HG02759 (cell line): ENCODE measurements at regions not wholly inside any gene's neighbourhood (a gene's known extent, or its start where the extent isn't known, plus 50 kb on each side); places are given as distances from the start of the nearest gene placed in this dataset.

Source experiments
- ATAC-seq: cut with Tn5 transposase; IDR thresholded peaks from one replicate; pipeline ENCODE4 v1.9.1; 2021; ENCODE audit warnings: mild to moderate bottlenecking, moderate library complexity; ENCODE audit not compliant: unreplicated experiment

GRCh38 chr6:23200946-23201345 lies 631.6 kb downstream of the HDGFL1 start:
- ATAC-seq = no peak

DNA sequence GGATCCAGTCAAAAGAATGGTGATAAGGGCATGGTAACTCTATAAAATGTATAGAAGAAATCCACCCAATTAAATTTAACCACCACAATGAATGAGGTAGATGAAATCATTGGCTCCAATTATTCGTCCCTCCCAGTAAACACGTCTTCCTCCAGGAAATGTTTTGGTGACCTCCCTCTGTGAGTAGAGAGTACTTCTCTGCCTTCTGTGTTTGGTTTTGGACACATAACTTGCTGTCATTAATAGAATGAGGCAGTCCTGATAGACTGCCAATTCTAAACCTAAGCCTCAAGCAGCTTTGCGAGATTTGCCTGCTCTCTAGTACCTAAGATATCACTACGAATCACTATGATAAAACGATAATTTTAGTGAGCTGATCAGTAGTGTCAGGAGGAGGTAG lies 632.8 kb downstream of the HDGFL1 start:
- no peak for ATAC-seq

- no peak for ATAC-seq
These were observed 643.0 kb downstream of the HDGFL1 start for GRCh38 chr6:23212398-23212797.

GRCh38 chr6:23213193-23213592 lies 643.8 kb downstream of the HDGFL1 start:
- ATAC-seq = no peak

- ATAC-seq = no peak
These were observed 644.3 kb downstream of the HDGFL1 start for GRCh38 chr6:23213651-23214050.

GRCh38 chr6:23218751-23219150 lies 649.4 kb downstream of the HDGFL1 start:
- ATAC-seq = no peak

DNA sequence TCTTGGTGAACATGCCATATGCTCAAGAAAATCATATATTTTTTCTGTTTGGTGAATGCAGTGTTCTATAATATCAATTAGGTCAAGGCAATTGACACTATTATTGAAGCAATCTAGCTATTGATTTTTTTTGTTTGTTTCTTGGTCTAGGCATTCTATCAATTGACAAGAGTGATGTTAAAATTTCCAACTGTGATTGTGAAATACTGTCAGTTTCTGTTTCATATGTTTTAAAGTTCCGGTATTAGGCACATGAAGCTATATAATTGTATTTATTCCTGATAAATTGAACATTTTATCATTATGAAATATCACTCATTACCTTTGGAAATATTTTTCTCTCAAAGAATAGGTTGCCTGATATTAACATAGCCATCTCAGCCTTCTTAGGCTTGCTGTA lies 653.4 kb downstream of the HDGFL1 start:
- ATAC-seq = no peak

DNA sequence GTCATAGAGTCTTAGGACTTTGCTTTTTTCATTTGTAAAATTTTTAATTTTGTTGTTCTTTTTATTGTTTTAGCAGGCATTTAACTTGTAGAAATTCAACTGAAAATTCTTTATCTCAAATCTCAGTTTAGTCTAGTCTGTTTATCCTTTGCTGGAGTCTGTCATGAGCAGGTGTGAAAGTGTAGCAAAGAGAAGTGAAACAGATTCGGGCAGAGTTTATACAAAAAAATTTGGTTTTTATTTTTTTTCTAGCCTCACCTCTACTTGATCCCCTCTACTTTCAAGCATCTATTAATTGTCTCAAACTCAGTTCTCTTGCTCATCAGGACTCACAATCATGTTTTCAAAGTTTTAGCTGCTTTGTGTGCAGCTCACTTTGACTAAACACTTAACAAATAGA lies 655.2 kb downstream of the HDGFL1 start:
- no peak for ATAC-seq

DNA sequence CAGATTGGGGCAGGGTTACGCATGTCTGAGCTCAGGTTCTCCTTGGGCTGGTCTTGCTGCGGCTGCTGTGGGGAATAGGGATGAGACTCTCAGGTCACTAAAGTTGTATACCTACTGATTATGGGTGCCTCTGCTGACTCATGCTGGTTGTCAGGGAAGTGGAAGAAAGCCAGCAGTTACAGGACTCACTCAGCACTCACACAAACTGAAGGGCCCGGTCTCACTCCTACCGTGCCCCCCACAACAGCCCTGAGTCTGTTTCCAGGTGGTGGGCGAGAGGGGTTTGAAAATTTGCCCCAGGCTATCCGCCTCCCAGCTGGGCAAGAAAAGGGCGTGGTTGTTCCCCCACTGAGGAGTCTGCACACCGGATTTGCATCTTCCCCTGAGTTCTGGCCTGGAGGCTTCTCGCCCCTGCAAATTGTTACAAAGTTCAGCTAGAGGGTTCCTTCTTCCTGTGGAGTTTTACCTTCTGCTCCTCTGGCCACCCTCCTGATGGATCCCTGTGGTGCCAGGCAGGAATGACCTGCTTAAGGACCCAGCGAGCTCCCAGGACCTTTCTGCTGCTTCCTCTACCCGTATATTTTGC lies 659.2 kb downstream of the HDGFL1 start:
- ATAC-seq = no peak

- ATAC-seq = no peak
These were observed 674.5 kb downstream of the HDGFL1 start for GRCh38 chr6:23243854-23244253.

- no peak for ATAC-seq
These were observed 674.9 kb downstream of the HDGFL1 start for GRCh38 chr6:23244300-23244699.

GRCh38 chr6:23245572-23245971 lies 676.2 kb downstream of the HDGFL1 start:
- no peak for ATAC-seq

GRCh38 chr6:23246896-23247295 lies 677.5 kb downstream of the HDGFL1 start:
- no peak for ATAC-seq

- no peak for ATAC-seq
These were observed 681.2 kb downstream of the HDGFL1 start for GRCh38 chr6:23250556-23250955.

- no peak for ATAC-seq
These were observed 693.5 kb downstream of the HDGFL1 start for GRCh38 chr6:23262864-23263263.

DNA sequence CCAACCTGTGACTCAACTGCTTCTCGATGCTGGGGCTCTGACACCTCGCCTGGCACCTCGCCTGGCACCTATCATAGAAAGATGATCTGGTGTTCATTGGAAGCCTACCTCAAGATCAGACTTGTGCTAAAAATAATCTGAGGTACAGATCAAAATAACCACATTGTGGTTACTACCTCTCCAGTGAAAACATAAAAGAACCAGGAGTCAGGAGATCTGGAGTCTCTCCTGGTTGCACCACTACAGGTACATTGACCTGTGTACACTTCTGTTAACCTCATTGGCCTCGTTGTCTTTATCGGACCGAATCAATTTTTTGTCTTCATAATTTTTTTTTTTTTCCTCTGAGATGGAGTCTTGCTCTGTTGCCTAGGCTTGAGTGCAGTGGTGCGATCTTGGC lies 695.9 kb downstream of the HDGFL1 start:
- ATAC-seq = no peak

DNA sequence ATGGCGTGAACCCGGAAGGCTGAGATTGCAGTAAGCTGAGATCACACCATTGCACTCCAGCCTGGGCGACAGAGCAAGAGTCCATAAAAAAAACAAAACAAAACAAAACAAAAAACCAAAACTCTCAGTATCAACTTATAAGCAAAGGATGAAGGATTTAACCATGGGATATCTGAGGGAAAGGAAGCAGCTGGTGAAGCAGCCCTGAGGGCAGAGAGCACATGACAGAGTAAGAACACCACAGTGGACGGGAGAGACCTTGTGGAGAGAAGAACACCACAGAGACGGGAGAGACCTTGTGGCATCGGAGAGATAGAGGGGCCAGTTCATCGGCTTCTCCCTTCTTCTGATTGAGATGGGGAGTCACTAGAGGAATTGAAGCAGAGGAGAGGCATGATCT lies 697.2 kb downstream of the HDGFL1 start:
- ATAC-seq = no peak

GRCh38 chr6:23267651-23268050 lies 698.3 kb downstream of the HDGFL1 start:
- ATAC-seq = no peak

DNA sequence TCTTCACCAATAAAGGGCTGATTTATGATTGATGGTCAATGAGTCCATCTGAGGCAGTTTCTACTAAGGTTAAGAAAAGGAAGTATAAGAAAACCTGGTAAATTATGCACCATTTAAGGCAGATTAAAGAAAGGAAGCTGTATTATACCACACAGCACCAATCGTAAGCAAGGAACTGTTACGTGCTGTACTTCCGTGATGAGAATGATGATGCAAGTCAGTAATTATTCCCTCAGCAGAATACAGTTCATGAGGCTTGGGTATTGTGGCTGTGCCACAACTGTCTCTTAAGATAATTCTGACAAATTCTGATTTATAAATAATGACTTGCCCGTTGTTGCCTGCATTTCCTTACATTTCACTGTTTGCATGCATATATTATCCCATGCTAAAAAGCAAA lies 699.0 kb downstream of the HDGFL1 start:
- no peak for ATAC-seq

DNA sequence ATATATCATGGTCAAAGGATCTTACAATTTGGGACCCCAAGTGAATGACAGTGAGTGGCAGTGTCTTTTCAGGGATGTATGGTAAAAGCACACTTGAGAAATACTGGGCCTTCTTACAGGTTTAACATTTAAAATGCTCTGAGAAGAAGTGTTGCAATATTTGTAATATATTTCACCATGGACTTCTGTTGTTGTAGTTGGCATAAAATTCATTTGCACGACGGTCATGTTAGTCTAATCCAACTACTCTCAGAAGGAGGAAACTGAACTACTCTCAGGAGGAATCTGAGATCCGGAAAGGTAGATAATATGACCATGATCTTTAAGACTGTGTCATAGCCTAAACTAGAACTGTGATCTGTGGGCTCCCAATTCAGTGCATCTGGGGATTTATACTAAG lies 700.1 kb downstream of the HDGFL1 start:
- ATAC-seq = no peak

DNA sequence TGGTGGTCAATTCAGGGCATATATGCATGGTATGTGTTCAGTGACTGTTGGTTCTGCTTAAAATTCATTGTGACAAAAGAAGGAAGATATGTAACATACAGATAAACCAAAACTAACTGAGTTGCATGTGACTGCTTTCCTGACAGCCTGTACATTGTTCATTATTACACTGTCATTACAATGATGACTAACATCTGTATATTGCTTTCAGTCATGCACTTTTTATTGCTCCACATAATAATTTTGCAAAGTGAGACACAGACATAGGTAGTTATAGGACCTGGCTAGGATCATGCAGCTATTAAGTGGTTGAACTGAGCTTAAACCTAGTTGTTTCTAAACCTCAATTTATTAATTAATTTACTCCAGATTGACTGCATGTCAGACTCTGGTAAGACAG lies 703.2 kb downstream of the HDGFL1 start:
- ATAC-seq = no peak

GRCh38 chr6:23277521-23278179 lies 708.3 kb downstream of the HDGFL1 start:
- ATAC-seq = no peak

GRCh38 chr6:23278180-23278532 lies 708.8 kb downstream of the HDGFL1 start:
- no peak for ATAC-seq
